Thoracic aorta (tissue), 2 donors: ENCODE measurements at regions not wholly inside any gene's neighbourhood (a gene's known extent, or its start where the extent isn't known, plus 50 kb on each side); places are given as distances from the start of the nearest gene placed in this dataset.

ENCODE experiments used
- ATAC-seq: fragments of 150-250 bp; one replicate; pipeline ENCODE4 v1.8.0; 2017; ENCODE audit warnings: low read depth; ENCODE audit not compliant: insufficient number of reproducible peaks, low FRiP score
- DNase-seq: peaks from one replicate; pipeline ENCODE4 v3.0.0-alpha.2; 2020; ENCODE audit warnings: low spot score
- H3K27ac ChIP-seq, 2 donors: fragments of 200-600 bp; sonication (generic); 1 replicate in 1 of 2; 2 replicates in 1 of 2; pipeline ENCODE4 v1.5.1; 2016; ENCODE audit warnings: mild to moderate bottlenecking in 2 of 2, moderate library complexity in 2 of 2
- H3K27me3 ChIP-seq: fragments of 200-600 bp; sonication (generic); replicated peaks from 2 replicates; pipeline ENCODE4 v1.6.0; 2016; ENCODE audit warnings: mild to moderate bottlenecking; ENCODE audit not compliant: insufficient read depth
- H3K36me3 ChIP-seq: fragments of 200-600 bp; sonication (generic); one replicate; pipeline ENCODE4 v1.5.1; 2016
- H3K4me1 ChIP-seq, 2 donors: fragments of 200-600 bp; sonication (generic); 1 replicate in 1 of 2; 2 replicates in 1 of 2; pipeline versions ENCODE4 v1.5.1 to v1.6.0; 2016; ENCODE audit warnings: low read depth in 2 of 2, mild to moderate bottlenecking in 1 of 2; ENCODE audit not compliant: control insufficient read depth in 1 of 2
- H3K4me3 ChIP-seq: fragments of 200-600 bp; sonication (generic); 2 replicates; pipeline ENCODE4 v1.5.1; 2016; ENCODE audit warnings: mild to moderate bottlenecking
- H3K9me3 ChIP-seq: fragments of 200-600 bp; sonication (generic); 2 replicates; pipeline ENCODE4 v1.5.1; 2016
- CTCF ChIP-seq: fragments of 200-600 bp; sonication (generic); IDR thresholded peaks from one replicate; pipeline ENCODE4 v1.5.1; 2019; ENCODE audit warnings: antibody characterized with exemption

- no peak for DNase-seq
- Histone ChIP-seq H3K27me3 (no peaks in the 10 kb centered on the region), H3K4me3 (no peak overlapping the region), H3K36me3 (no peaks in the 10 kb centered on the region), H3K9me3 (no peaks in the 10 kb centered on the region), H3K4me1 (no peaks in the 10 kb centered on the region), H3K27ac (no peak overlapping the region)
- no peak for TF ChIP-seq CTCF
- no peak for ATAC-seq
These were observed 500.9 kb downstream of the TNS1 start for GRCh38 chr2:217501887-217502286.

GRCh38 chr2:217497843-217498377 is 504.9 kb downstream of the TNS1 start:
- Histone ChIP-seq H3K27me3 (no peaks in the 10 kb centered on the region), H3K4me1 (no peaks in the 10 kb centered on the region), H3K36me3 (no peaks in the 10 kb centered on the region), H3K9me3 (no peaks in the 10 kb centered on the region), H3K4me3 (no peak overlapping the region), H3K27ac (no peak overlapping the region)
- DNase-seq, result no peak
- ATAC-seq, result no peak
- no peak for TF ChIP-seq CTCF

- Histone ChIP-seq H3K36me3 (no peaks in the 10 kb centered on the region), H3K4me1 (no peaks in the 10 kb centered on the region), H3K9me3 (no peaks in the 10 kb centered on the region), H3K4me3 (no peak overlapping the region), H3K27me3 (no peaks in the 10 kb centered on the region), H3K27ac (no peak overlapping the region)
- no peak for TF ChIP-seq CTCF
- ATAC-seq, result no peak
- no peak for DNase-seq
These were observed 508.2 kb downstream of the TNS1 start for GRCh38 chr2:217494557-217494956.

- no peak for ATAC-seq
- TF ChIP-seq CTCF, result no peak
- Histone ChIP-seq H3K36me3 (no peaks in the 10 kb centered on the region), H3K4me3 (no peak overlapping the region), H3K9me3 (no peaks in the 10 kb centered on the region), H3K27ac (no peak overlapping the region), H3K4me1 (no peaks in the 10 kb centered on the region), H3K27me3 (no peaks in the 10 kb centered on the region)
- no peak for DNase-seq
These were observed 511.5 kb downstream of the TNS1 start for GRCh38 chr2:217491271-217491670.

GRCh38 chr2:217489145-217489960 is 513.4 kb downstream of the TNS1 start:
- H3K4me1 ChIP-seq, result no peaks in the 10 kb centered on the region
- no peak overlapping the region for H3K27ac ChIP-seq
- no peak for TF ChIP-seq CTCF
- no peak for ATAC-seq
- no peaks in the 10 kb centered on the region for H3K9me3 ChIP-seq
- no peak for DNase-seq
- H3K36me3 ChIP-seq, result no peaks in the 10 kb centered on the region
- no peaks in the 10 kb centered on the region for H3K27me3 ChIP-seq
- no peak overlapping the region for H3K4me3 ChIP-seq
